Pancreas (tissue), 10 donors: ENCODE measurements at regions not wholly inside any gene's neighbourhood (a gene's known extent, or its start where the extent isn't known, plus 50 kb on each side); places are given as distances from the start of the nearest gene placed in this dataset.
"Not testable (repeated sequence)": the region's sequence is repeated elsewhere in the genome, so short reads cannot be mapped to it uniquely, and the experiment has no call there.

Experiments
- ATAC-seq, 4 donors: fragments of 200-7000 bp; cut with Tn5 transposase; one replicate each; pipeline versions ENCODE4 v1.8.0 to v1.9.1; 2020; ENCODE audit warnings: mild to moderate bottlenecking in 4 of 4, moderate library complexity in 4 of 4
- DNase-seq, 6 donors: peaks; one replicate each; pipeline ENCODE4 v3.0.0-alpha.2; 2020
- FAIRE-seq: peaks from 2 replicates; lab custom pipeline; 2012; peaks lifted over from hg19 to GRCh38; lab: Jason Lieb, UNC
- H3K27ac ChIP-seq, 4 donors: fragments of 200-600 bp; sonication (generic); 1 replicate in 3 of 4; 2 replicates in 1 of 4; pipeline versions ENCODE4 v1.5.0 to v1.8.0; 2020
- H3K27me3 ChIP-seq, 4 donors: fragments of 200-600 bp; one replicate each; pipeline ENCODE4 v1.8.0; 2021
- H3K36me3 ChIP-seq, 3 donors: fragments of 200-600 bp; sonication (generic) in 1 of 3; one replicate each; pipeline versions ENCODE4 v1.5.0 to v1.8.0; 2020 to 2021
- H3K4me1 ChIP-seq, 3 donors: fragments of 200-600 bp; one replicate each; pipeline ENCODE4 v1.8.0; 2021
- H3K4me3 ChIP-seq, 4 donors: fragments of 200-600 bp; sonication (generic) in 2 of 4; one replicate each; pipeline versions ENCODE4 v1.5.0 to v1.8.0; 2020 to 2021
- H3K9me3 ChIP-seq, 4 donors: fragments of 200-600 bp; one replicate each; pipeline ENCODE4 v1.8.0; 2021
- CTCF ChIP-seq, 4 donors: fragments of 200-600 bp; sonication (generic) in 3 of 4; IDR thresholded peaks; one replicate each; pipeline versions ENCODE4 v1.5.0 to v1.8.0; 2021; ENCODE audit warnings: antibody characterized with exemption in 4 of 4
- WGBS, 2 donors: extraction: QIAGEN DNeasy Blood & Tissue Kit; methylation state at CpG; one replicate each; pipeline ENCODE4 v1.1.7; 2013; 5-methylcytosine and 5-hydroxymethylcytosine counted together
- intact Hi-C, 3 donors: fragments of 100-400 bp; cut with DNase I; formaldehyde crosslinking; loops; one replicate each; pipeline versions ENCODE4 v1.11.1 to v1.14.2; 2022
- donor health status: healthy with polysubstance abuse.
- donor health status: DM: no; HTN: no; CAD: no; lungs with moderate emphysema.
- donor health status: DM: no; HTN: no; CAD: no.
- donor health status: control.
- donor health status: control.
- donor health status: Bipolar disorder and iron deficiency.
- donor health status: DM: yes; HTN: yes; CAD: no.
- donor health status: DM: no; HTN: no; CAD: no.
- donor health status: DM: no; HTN: no; CAD: no.
- donor health status: DM: yes; HTN: yes; CAD: no.

- intact Hi-C loops, result no loop called here
- Histone ChIP-seq H3K36me3 (no peaks in the 10 kb centered on the region), H3K27ac (no peak overlapping the region), H3K27me3 (no peaks in the 10 kb centered on the region), H3K9me3 (no peaks in the 10 kb centered on the region), H3K4me3 (no peak overlapping the region), H3K4me1 (no peaks in the 10 kb centered on the region)
- no peak for TF ChIP-seq CTCF (IDR thresholded peaks at IDR 0.05)
- DNase-seq (no peak), ATAC-seq (no peak), FAIRE-seq (no peak)
Observed at GRCh38 chr10:64345856-64346255, 824.7 kb downstream of the REEP3 start.

GRCh38 chr10:64346389-64346788 lies 825.2 kb downstream of the REEP3 start:
- Histone ChIP-seq H3K9me3 (no peaks in the 10 kb centered on the region), H3K27ac (no peak overlapping the region), H3K36me3 (no peaks in the 10 kb centered on the region), H3K27me3 (no peaks in the 10 kb centered on the region), H3K4me1 (no peaks in the 10 kb centered on the region), H3K4me3 (no peak overlapping the region)
- DNase-seq (no peak), FAIRE-seq (no peak), ATAC-seq (no peak)
- 81 to 87% methylated on average over 5 of the region's 5 CpGs for WGBS, 2 donors
- TF ChIP-seq CTCF (IDR thresholded peaks at IDR 0.05), result no peak
- intact Hi-C loops, result no loop called here

- no peak overlapping the region for H3K4me3 ChIP-seq
- H3K4me1 ChIP-seq, result no peaks in the 10 kb centered on the region
- 51 to 53% methylated on average over 3 of the region's 3 CpGs for WGBS, 2 donors
- no peak overlapping the region for H3K27ac ChIP-seq
- H3K27me3 ChIP-seq, result no peaks in the 10 kb centered on the region
- FAIRE-seq, result no peak
- no peaks in the 10 kb centered on the region for H3K9me3 ChIP-seq
- no peaks in the 10 kb centered on the region for H3K36me3 ChIP-seq
- intact Hi-C loops, result no loop called here
- TF ChIP-seq CTCF (IDR thresholded peaks at IDR 0.05), result no peak
- no peak for DNase-seq
- ATAC-seq, result no peak
Observed at GRCh38 chr10:64350665-64351064, 829.5 kb downstream of the REEP3 start.

GRCh38 chr10:64358907-64359306 lies 837.7 kb downstream of the REEP3 start:
- WGBS, 2 donors, result 11 to 12% methylated on average over 4 of the region's 4 CpGs
- Histone ChIP-seq H3K4me3 (no peak overlapping the region), H3K27ac (no peak overlapping the region), H3K36me3 (no peaks in the 10 kb centered on the region), H3K9me3 (no peaks in the 10 kb centered on the region), H3K4me1 (no peaks in the 10 kb centered on the region), H3K27me3 (no peaks in the 10 kb centered on the region)
- DNase-seq (no peak), ATAC-seq (no peak), FAIRE-seq (no peak)
- no peak for TF ChIP-seq CTCF (IDR thresholded peaks at IDR 0.05)
- intact Hi-C loops, result no loop called here

GRCh38 chr10:64360240-64360639 lies 839.0 kb downstream of the REEP3 start:
- H3K4me3 ChIP-seq, H3K4me1 ChIP-seq, H3K27ac ChIP-seq, FAIRE-seq, H3K9me3 ChIP-seq, intact Hi-C loops, H3K36me3 ChIP-seq, H3K27me3 ChIP-seq, ATAC-seq, DNase-seq: not testable (repeated sequence)
- WGBS, 2 donors, result 92% methylated on average over 6 of the region's 6 CpGs

GRCh38 chr10:64363687-64364086 lies 842.5 kb downstream of the REEP3 start:
- FAIRE-seq (no peak), ATAC-seq (no peak), DNase-seq (no peak)
- Histone ChIP-seq H3K27me3 (no peaks in the 10 kb centered on the region), H3K27ac (no peak overlapping the region), H3K4me3 (no peak overlapping the region), H3K9me3 (no peaks in the 10 kb centered on the region), H3K36me3 (no peaks in the 10 kb centered on the region), H3K4me1 (no peaks in the 10 kb centered on the region)
- intact Hi-C loops, result no loop called here
- TF ChIP-seq CTCF (IDR thresholded peaks at IDR 0.05), result no peak
- WGBS, 2 donors, result 22 to 28% methylated on average over 1 of the region's 1 CpG
